ENCODE measurements at regions not wholly inside any gene's neighbourhood (a gene's known extent, or its start where the extent isn't known, plus 50 kb on each side); places are given as distances from the start of the nearest gene placed in this dataset.

DNA sequence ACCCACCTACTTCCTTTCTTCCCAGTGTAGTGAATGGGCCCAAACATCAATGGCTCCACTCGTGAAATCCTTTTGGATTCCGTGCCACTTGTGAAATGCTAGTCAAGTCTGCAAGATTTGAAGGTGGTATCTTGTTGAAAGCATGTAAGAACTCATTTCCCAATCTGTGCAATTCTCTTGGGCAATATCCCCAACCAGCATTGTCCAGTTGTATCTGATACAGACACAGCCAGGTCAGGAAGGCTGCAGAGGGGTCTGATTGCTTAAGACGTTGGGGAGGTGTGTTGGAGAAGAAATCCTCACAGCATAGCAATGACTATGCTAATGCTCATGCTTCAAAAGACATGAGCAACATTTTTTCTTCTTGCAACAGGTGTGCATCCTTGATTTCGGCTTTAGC, 164.8 kb downstream of the VEGFC start:
- no peak for DNase-seq (ENCODE audit: low spot score)

DNA sequence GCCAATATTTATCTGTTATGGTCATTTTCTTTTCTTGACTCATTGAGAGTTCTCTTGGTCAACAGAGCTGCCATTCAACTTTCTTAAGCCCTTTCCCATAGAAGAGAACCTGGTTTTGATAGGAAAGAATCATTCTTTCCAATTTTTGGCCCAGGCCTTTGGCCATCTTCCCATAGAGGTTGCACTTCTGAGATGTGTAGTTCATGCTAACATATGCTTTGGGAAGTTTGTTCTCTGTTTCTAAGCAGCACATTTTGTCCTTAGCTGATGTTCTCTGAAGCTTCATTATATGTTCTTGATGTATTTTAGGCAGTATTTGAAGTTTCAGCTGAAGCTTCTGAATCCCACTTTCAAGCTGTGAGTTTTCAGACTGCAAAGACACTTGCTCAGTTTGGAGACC, 161.1 kb downstream of the VEGFC start:
- DNase-seq (ENCODE audit: low spot score), result no peak
